Stimulated activated CD4-positive, alpha-beta T cell treated with anti-CD3 and anti-CD28 coated beads, Interleukin-12 subunit alpha, Interleukin-12 subunit beta, amount 100 ng/mL, for 4 hours (primary cell): ENCODE measurements at regions not wholly inside any gene's neighbourhood (a gene's known extent, or its start where the extent isn't known, plus 50 kb on each side); places are given as distances from the start of the nearest gene placed in this dataset.
"Not testable (repeated sequence)": the region's sequence is repeated elsewhere in the genome, so short reads cannot be mapped to it uniquely, and the experiment has no call there.

ENCODE experiments used
- DNase-seq: peaks from one replicate; pipeline ENCODE4 v3.0.0-alpha.2; 2020

GRCh38 chr3:104437131-104437750 lies 929.5 kb upstream of the ALCAM start:
- DNase-seq = no peak

GRCh38 chr3:104437891-104438290 lies 928.8 kb upstream of the ALCAM start:
- DNase-seq = no peak

- no peak for DNase-seq
Observed at GRCh38 chr3:104438706-104439105, 928.0 kb upstream of the ALCAM start.

GRCh38 chr3:104445252-104445919 lies 921.3 kb upstream of the ALCAM start:
- DNase-seq = not testable (repeated sequence)

- DNase-seq = no peak
Observed at GRCh38 chr3:104447681-104448080, 919.0 kb upstream of the ALCAM start.

- no peak for DNase-seq
Observed at GRCh38 chr3:104452697-104453096, 914.0 kb upstream of the ALCAM start.

- DNase-seq = no peak
Observed at GRCh38 chr3:104458657-104459056, 908.1 kb upstream of the ALCAM start.

- DNase-seq = no peak
Observed at GRCh38 chr3:104460477-104461406, 906.0 kb upstream of the ALCAM start.

- no peak for DNase-seq
Observed at GRCh38 chr3:104461431-104461830, 905.3 kb upstream of the ALCAM start.

GRCh38 chr3:104472221-104472620 lies 894.5 kb upstream of the ALCAM start:
- DNase-seq = no peak

GRCh38 chr3:104474011-104474410 lies 892.7 kb upstream of the ALCAM start:
- DNase-seq = no peak

- DNase-seq = no peak
Observed at GRCh38 chr3:104503022-104503421, 863.7 kb upstream of the ALCAM start.

- no peak for DNase-seq
Observed at GRCh38 chr3:104510131-104510849, 856.4 kb upstream of the ALCAM start.

GRCh38 chr3:104514371-104514770 lies 852.3 kb upstream of the ALCAM start:
- DNase-seq = no peak

GRCh38 chr3:104514776-104515175 lies 851.9 kb upstream of the ALCAM start:
- no peak for DNase-seq

- DNase-seq = no peak
Observed at GRCh38 chr3:104519068-104519467, 847.6 kb upstream of the ALCAM start.

- no peak for DNase-seq
Observed at GRCh38 chr3:104519468-104520227, 847.1 kb upstream of the ALCAM start.

GRCh38 chr3:104520228-104520655 lies 846.5 kb upstream of the ALCAM start:
- no peak for DNase-seq

GRCh38 chr3:104521606-104522336 lies 844.9 kb upstream of the ALCAM start:
- DNase-seq = no peak

GRCh38 chr3:104523136-104523535 lies 843.6 kb upstream of the ALCAM start:
- DNase-seq = no peak

GRCh38 chr3:104526901-104527401 lies 839.8 kb upstream of the ALCAM start:
- DNase-seq = no peak
